ENCODE measurements at regions not wholly inside any gene's neighbourhood (a gene's known extent, or its start where the extent isn't known, plus 50 kb on each side); places are given as distances from the start of the nearest gene placed in this dataset.

- no peak for FAIRE-seq
- WGBS (ENCODE audit: missing lambda C conversion rate), result no CpG with 5 or more reads among the region's 1 CpG
- CTCF ChIA-PET, result interaction anchor here (0.6 to 1.2 kb wide), 2 partner anchors 10 to 382 kb away, joined by 3 to 4 read pairs; no protein-coding TSS in a partner anchor
These were observed 525.6 kb downstream of the XYLT1 start for GRCh38 chr16:16945207-16945606.

GRCh38 chr16:16956376-16956775, 514.4 kb downstream of the XYLT1 start:
- no peak for TF ChIP-seq EHF (CRISPR knock-in tag; IDR thresholded peaks at IDR 0.05)
- no peak for TF ChIP-seq NPAS2 (CRISPR knock-in tag; IDR thresholded peaks at IDR 0.05; ENCODE audit: borderline replicate concordance)
- no peak for TF ChIP-seq ZNF302 (CRISPR knock-in tag; IDR thresholded peaks at IDR 0.05)
- no peak for TF ChIP-seq MAFK (IDR thresholded peaks at IDR 0.05; ENCODE audit: partially characterized antibody)
- TF ChIP-seq NFE2L2 (conservative IDR thresholded peaks at IDR 0.05; ENCODE audit: low read length), result no peak
- TF ChIP-seq ELK1 (IDR thresholded peaks at IDR 0.05; ENCODE audit: low read depth, low read length), result no peak
- no peak for TF ChIP-seq MYC (IDR thresholded peaks at IDR 0.05; ENCODE audit: borderline replicate concordance, low read length)
- no peak for TF ChIP-seq JUN (IDR thresholded peaks at IDR 0.05)
- no peak for TF ChIP-seq EHMT2 (IDR thresholded peaks at IDR 0.05; ENCODE audit: low read depth)
- no peak for TF ChIP-seq REST (IDR thresholded peaks at IDR 0.05)
- no peak for TF ChIP-seq MAZ (IDR thresholded peaks at IDR 0.05; ENCODE audit: borderline replicate concordance, low read depth, low read length)
- no peak for TF ChIP-seq CBX2 (IDR thresholded peaks at IDR 0.05; ENCODE audit: borderline replicate concordance, low read depth)
- Histone ChIP-seq H3K27ac (no peak overlapping the region), H3K4me1 (no peaks in the 10 kb centered on the region), H3K4me2 (no peak overlapping the region), H3K4me3 (no peak overlapping the region), H3K9me3 (no peaks in the 10 kb centered on the region)
- FAIRE-seq, result no peak
- ChIA-PET POLR2A (no interaction called here), CTCF (no interaction called here)
- DNase-seq (ENCODE audit: low read depth in 1 of 2, low spot score in 1 of 2), result no peak
- WGBS (ENCODE audit: missing lambda C conversion rate), result 18% methylated on average over 2 of the region's 2 CpGs
- ATAC-seq, result no peak

More at GRCh38 chr16:16945207-16945606, 525.6 kb downstream of the XYLT1 start:
- Histone ChIP-seq H3K4me3 (no peak overlapping the region), H3K4me1 (no peaks in the 10 kb centered on the region), H3K27ac (no peak overlapping the region), H3K9me3 (no peaks in the 10 kb centered on the region), H3K4me2 (no peak overlapping the region)
- no peak for ATAC-seq
- no peak for DNase-seq (ENCODE audit: low read depth in 1 of 2, low spot score in 1 of 2)
- TF ChIP-seq PHF8 (IDR thresholded peaks at IDR 0.05; ENCODE audit: borderline replicate concordance, low read depth) (no peak), MAX (IDR thresholded peaks at IDR 0.05) (no peak)
- POLR2A ChIA-PET, result no interaction called here

GRCh38 chr16:16960785-16961184, 510.0 kb downstream of the XYLT1 start:
- no peak overlapping the region for H3K4me3 ChIP-seq
- H3K4me1 ChIP-seq, result no peaks in the 10 kb centered on the region
- H3K27ac ChIP-seq, result no peak overlapping the region
- ChIA-PET CTCF (no interaction called here), POLR2A (no interaction called here)
- no peak for DNase-seq (ENCODE audit: low read depth in 1 of 2, low spot score in 1 of 2)
- no peak for FAIRE-seq
- H3K4me2 ChIP-seq, result no peak overlapping the region
- ATAC-seq, result no peak
- 85% methylated on average over 2 of the region's 2 CpGs for WGBS (ENCODE audit: missing lambda C conversion rate)
- no peak for TF ChIP-seq HDAC2 (IDR thresholded peaks at IDR 0.05)
- TF ChIP-seq ZNF302 (CRISPR knock-in tag; IDR thresholded peaks at IDR 0.05), result no peak
- no peak for TF ChIP-seq POLR2A (IDR thresholded peaks at IDR 0.05; ENCODE audit: low read length)
- TF ChIP-seq BCL3 (IDR thresholded peaks at IDR 0.05), result no peak
- no peak for TF ChIP-seq E2F6 (IDR thresholded peaks at IDR 0.05; ENCODE audit: borderline replicate concordance, low read depth)
- no peaks in the 10 kb centered on the region; the same call in 2 of the 3 replicates for H3K9me3 ChIP-seq
